GM18517 (cell line): ENCODE measurements at regions not wholly inside any gene's neighbourhood (a gene's known extent, or its start where the extent isn't known, plus 50 kb on each side); places are given as distances from the start of the nearest gene placed in this dataset.
"Not testable (repeated sequence)": the region's sequence is repeated elsewhere in the genome, so short reads cannot be mapped to it uniquely, and the experiment has no call there.

Experiments
- ATAC-seq: cut with Tn5 transposase; IDR thresholded peaks from one replicate; pipeline ENCODE4 v1.9.1; 2021; ENCODE audit warnings: mild to moderate bottlenecking, moderate library complexity; ENCODE audit not compliant: unreplicated experiment

- ATAC-seq, result not testable (repeated sequence)
These were observed 99.5 kb upstream of the GPR39 start for GRCh38 chr2:132317026-132317680.

GRCh38 chr2:132318481-132318880 lies 98.1 kb upstream of the GPR39 start:
- ATAC-seq, result not testable (repeated sequence)

- not testable (repeated sequence) for ATAC-seq
These were observed 92.6 kb upstream of the GPR39 start for GRCh38 chr2:132324005-132324404.

DNA sequence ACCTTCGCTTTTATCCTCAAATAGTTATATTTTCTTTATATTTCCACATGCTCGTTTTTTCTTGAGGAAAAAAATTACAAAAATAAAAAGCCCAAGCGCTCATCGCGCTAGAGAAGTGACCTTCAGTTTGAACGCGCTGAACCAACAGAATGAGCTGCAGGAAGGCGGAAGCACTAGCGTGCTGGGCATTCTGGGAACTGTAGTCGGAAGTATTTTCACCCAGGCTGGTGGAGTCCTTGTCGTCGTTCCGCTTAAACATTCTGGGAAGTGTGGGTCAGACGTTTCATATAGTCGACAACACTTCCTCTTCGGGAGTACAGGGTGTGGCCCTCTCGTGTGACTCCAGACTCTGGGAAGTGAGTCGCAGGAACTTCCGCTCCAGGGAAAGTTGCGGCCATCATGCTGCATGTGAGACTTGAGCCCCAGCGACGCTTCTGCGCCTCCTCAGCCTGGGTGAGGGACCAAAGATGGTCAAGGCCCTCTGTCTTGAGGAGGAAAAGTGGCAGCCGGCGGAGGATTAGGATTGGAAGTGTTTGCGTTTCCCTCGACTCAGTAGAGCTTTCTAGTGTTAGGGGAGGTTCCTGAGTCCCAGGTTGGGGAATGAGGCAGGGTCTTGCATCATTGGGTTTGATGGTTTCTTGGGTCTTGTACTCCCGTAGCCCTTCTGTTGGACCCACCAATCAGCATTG lies 84.1 kb upstream of the GPR39 start:
- ATAC-seq, result not testable (repeated sequence)

DNA sequence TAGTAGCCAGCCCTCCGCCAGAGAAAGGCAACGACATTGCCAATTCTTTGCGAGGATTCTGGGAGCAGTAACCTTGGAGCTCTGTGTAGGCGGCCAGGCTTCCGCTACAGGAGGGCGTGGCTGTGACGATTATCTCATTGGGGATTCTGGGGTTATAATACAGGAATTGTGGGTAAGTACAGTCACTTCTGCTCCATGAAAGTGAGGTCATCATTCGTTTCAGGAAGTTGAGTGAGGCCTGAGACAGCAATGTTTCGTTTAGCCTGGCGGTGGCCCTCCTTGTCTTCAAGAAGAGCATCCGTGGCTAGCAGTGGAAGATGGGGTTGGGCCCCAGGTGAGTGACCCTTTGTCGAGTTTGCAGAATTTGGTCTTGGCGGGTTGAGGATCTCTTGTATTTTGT lies 79.5 kb upstream of the GPR39 start:
- ATAC-seq, result not testable (repeated sequence)

- ATAC-seq, result not testable (repeated sequence)
These were observed 78.8 kb upstream of the GPR39 start for GRCh38 chr2:132337844-132338243.

- ATAC-seq, result not testable (repeated sequence)
These were observed 69.4 kb upstream of the GPR39 start for GRCh38 chr2:132347041-132347780.

DNA sequence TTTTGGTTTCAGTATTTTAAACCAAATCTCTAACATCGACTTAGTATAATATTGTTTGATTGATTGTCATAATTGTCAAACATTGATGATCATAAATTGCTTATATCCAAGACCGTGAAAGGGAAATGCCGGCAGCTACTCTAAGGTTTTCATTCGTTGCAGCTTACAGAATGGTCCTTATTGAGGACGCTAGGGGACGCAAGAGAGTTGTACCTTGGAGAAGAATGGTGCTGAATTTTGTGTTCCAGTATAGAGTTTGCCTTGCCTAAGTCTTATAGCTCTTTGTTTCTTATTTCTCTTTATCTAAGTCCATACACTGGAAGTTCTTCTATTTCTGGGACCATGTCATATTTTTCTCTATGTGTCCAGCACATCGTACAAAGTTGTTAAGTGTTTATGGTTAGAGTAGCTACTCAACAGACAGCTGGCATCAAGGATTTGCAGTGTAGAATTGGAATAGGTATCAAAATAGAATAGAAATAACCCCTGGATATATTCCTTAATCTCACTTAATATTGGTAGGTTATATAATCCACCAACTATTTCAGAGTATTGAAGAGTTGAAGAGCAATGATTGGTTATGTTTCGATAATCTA lies 67.4 kb upstream of the GPR39 start:
- not testable (repeated sequence) for ATAC-seq

GRCh38 chr2:132351668-132352067 lies 64.9 kb upstream of the GPR39 start:
- ATAC-seq, result not testable (repeated sequence)

DNA sequence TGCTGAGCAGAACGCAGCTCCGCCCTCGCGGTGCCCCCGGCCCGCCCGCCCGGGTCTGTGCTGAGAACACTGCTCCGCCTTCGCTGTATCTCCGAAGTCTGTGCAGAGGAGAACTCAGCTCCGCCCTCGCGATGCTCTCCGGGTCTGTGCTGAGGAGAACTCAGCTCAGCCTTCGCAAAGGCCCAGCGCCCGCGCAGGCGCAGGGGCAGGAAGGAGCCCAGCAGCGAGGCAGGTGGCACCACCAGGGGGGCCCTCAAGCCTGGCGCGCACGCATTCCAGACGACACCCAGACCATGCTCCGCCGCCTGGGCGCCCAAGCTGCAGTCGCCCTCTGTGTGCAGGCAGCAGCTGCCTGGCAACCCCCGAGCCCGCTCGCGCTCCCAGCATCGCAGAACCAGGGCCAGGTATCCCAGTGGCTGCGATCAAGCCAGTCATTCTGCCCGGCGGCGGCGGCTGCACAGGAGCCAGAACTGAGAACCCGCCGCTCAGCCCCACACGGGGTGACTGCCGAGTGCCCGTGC lies 64.1 kb upstream of the GPR39 start:
- ATAC-seq, result not testable (repeated sequence)

DNA sequence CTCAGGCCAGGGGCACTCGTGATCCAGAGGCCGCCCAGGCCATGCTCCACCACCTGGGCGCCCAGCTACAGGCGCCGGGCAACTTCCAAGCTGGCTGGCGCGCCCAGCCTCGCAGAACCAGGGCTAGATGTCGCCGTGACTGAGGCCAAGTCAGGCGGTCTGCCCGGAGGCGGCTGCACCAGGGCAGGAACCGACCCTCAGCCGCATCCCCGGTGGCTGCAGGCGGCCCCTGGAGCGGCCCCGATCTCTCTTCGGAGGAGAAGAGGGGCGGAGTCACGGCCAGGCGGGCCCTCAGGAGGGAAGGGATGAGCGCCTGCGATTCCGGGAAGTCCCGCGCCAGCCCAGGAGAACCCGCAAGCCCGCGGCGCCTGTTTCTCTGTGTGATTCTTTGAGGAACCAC lies 63.2 kb upstream of the GPR39 start:
- not testable (repeated sequence) for ATAC-seq

GRCh38 chr2:132360964-132361363 lies 55.6 kb upstream of the GPR39 start:
- ATAC-seq, result not testable (repeated sequence)

DNA sequence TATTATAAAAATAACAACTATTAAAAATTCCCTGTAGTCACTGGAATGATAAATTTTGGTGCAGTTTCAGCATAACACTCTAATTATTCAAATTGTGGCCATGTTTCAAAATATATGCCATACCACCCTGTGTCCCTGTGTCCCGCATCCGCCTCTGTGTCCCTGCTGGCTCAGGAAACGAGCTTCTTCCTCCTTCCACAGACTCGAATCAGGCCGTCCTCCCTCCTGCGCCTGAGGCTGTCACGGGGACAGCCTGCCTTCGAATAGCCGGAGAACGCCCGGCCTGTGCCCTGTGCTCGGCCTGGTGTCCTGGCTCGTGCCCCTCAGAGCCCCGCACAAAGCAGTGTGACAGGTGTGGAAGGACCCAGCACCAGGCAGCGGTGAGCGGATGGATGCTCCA lies 55.1 kb upstream of the GPR39 start:
- not testable (repeated sequence) for ATAC-seq

GRCh38 chr2:132363352-132363751 lies 53.3 kb upstream of the GPR39 start:
- not testable (repeated sequence) for ATAC-seq

DNA sequence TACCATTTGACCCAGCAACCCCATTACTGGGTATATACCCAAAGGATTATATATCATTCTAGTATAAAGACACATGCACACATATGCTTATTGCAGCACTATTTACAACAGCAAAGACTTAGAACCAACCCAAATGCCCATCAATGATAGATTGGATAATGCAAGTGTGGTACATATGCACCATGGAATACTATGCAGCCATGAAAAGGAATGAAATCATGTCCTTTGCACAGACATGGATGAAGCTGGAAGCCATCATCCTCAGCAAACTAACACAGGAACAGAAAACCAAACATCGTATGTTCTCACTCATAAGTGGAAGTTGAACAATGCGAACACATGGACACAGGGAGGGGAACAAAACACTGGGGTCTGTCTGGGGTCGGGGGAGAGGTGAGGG lies 50.6 kb upstream of the GPR39 start:
- ATAC-seq, result not testable (repeated sequence)

GRCh38 chr2:132366421-132367180 lies 50.0 kb upstream of the GPR39 start:
- no peak for ATAC-seq
